ENCODE measurements at regions not wholly inside any gene's neighbourhood (a gene's known extent, or its start where the extent isn't known, plus 50 kb on each side); places are given as distances from the start of the nearest gene placed in this dataset.

GRCh38 chr3:72247126-72247525 lies 462.2 kb upstream of the PROK2 start:
- FAIRE-seq: no peak

- FAIRE-seq: no peak
Measured at GRCh38 chr3:72246685-72247084, 461.7 kb upstream of the PROK2 start.

DNA sequence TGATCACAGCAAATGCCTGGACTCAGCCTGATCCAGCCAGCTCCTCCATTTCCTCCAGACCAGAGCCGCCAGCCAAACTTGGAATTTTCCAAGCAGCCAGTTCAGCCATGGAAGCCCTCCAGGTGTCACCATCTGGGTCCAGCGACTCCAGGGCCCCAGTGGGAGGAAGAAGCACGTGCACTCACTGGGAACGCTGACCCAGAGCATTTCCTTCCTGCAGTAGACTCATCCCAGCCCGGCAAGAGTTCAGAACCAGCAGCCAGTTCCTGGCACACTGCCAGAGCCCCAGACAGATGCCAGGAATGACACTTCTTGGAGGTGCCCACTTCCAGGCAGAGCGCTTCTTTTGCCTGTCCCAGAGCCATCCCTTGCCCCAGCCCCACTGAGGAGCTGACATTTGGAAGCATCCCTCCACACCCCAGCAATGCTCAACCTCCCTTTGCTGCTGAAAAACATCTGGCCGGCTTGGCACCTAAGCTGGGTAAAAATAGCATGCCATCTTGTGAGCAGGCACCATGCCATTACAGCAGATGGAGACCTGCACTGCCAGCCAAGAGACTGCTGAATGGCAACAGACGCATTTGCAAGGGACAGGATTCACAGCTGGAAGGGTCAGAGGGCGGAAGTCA lies 460.3 kb upstream of the PROK2 start:
- FAIRE-seq: no peak

- FAIRE-seq: no peak
Measured at GRCh38 chr3:72244396-72244795, 459.4 kb upstream of the PROK2 start.

DNA sequence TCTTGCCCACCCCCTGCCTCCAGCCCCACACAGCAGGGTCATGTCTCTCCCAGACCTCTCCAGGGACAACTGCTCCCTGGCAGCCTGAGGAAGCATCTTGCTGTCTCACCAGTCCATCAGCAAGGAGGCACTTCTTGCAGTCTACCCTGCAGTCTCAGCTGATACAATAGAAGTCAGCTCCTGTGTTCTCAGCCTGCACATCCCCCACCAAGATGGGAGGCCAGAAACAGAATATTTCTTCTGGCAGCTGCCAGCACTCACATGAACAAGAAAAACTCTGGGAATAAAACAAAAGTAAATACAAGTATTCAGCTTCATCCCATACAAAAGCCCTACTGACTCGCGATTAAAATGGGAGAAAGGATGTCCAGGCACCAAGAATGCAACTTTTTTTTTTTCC lies 457.4 kb upstream of the PROK2 start:
- FAIRE-seq: no peak

DNA sequence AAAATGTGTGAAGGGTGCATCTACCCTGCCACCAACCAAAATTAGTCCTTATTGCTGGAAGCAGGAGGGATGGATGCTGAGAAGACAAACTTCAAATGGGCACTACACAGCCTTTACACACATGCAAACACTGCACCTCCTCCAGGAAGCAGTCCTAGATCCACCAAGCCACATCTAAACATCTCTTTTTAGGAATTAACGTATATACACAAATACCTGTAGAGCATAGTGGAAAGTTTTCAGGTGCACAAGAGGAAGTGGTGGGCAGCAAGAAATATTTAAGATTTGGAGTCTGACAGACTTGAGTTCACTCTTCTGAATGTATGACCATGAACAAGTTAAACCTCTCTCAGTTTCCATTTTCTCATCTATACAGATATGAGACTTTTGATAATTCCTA lies 456.6 kb upstream of the PROK2 start:
- FAIRE-seq: no peak

- no peak for FAIRE-seq
Measured at GRCh38 chr3:72240531-72240930, 455.6 kb upstream of the PROK2 start.

GRCh38 chr3:72238801-72239200 lies 453.9 kb upstream of the PROK2 start:
- FAIRE-seq: no peak

- no peak for FAIRE-seq
Measured at GRCh38 chr3:72238010-72238691, 453.2 kb upstream of the PROK2 start.

DNA sequence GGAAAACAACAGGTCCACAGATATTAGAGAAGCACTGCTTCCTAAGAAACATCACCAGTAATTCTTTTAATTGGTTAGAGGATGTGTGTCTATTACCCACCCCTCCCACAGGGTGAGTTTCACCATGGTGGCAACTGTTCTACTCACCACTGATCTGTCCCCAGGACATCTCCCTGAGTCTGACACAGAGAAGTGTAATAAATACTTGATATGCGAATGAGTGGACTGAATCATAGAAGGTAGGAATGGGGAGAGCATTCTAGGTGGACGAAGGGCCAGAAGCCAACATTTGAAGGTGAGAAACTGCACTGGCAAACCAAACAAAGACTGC lies 452.7 kb upstream of the PROK2 start:
- FAIRE-seq: no peak

GRCh38 chr3:72234391-72234790 lies 449.4 kb upstream of the PROK2 start:
- FAIRE-seq: no peak

- FAIRE-seq: no peak
Measured at GRCh38 chr3:72233571-72233970, 448.6 kb upstream of the PROK2 start.

GRCh38 chr3:72232777-72233176 lies 447.8 kb upstream of the PROK2 start:
- FAIRE-seq: no peak

GRCh38 chr3:72232331-72232730 lies 447.4 kb upstream of the PROK2 start:
- no peak for FAIRE-seq

DNA sequence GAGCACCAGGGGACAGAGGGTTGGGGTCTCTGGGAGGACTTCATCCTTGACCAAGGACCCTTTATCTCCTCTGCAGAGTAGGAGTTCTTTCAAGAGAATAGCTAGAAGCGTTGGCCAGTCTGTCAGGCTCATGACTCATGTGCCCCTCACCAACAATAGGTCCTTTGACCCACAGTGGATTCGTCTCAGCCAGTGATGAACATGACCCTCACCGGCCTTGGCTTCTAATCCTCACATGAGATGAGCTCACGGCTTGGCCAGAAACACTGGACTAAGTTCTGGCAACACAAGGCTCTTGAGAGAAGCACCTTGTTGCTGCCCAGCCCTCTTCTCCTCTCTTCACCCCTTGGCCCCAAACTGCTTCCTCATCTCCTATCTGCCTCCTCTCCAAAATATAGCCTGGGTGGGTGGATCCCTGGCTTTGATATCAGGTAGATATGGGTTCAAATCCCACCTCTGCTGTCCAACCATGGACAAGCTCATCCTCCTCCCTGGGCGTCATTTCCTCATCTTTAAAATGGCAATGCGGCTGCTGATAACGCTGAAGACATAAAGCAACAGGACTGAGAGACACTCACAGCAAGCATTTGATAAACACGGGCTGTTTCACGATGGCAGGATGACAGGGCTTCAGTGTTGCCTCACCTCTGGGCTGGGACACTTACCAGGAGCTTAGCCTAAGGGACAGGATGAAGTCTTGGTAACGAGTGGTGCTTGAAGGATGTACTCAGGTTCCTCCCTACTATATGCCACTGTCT lies 446.7 kb upstream of the PROK2 start:
- no peak for FAIRE-seq

DNA sequence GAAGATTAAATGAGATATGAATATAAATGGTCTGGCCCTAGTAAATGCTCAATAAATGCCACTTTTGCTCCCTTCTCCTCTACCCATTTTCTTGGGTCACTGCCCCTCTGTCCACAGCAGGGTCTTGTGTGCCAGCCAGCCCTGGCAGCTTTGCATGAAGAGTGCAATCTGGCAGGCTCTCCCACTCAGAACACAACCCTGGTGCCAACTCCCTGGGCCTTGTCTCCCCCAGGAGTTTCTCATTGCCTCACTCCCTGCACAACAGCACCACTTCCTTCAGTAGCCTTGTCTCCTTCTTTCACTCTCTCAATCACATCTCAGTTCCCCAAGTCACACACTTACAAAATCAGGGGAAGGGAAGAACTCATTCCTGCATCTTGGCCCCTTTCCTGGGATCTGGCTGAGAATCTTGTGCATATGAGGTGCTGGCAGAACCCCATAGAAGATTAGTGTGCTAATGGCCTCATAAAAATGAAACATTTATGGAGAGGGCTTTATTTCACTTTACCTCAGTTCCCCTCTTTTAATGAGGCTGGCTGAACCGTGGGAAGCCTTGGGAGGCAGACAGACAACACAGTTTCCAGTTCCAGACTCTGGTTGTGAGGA lies 445.9 kb upstream of the PROK2 start:
- no peak for FAIRE-seq

DNA sequence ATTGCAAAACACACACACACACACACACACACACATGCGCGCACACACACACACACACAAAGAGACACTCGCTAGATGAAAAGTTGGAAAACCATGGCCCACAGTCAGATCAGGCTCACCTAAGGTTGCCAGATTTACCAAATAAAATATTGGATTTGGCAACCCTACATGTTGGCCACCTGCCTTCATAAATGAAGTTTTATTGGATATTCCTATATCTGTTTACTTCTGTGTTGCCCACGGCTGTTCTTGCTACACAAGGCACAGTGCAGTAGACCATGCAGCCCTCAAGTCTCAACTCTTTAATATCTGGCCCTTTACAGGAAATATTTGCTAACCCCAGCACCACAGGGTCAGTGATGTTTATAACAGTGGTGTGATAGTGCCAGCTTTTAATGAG lies 445.0 kb upstream of the PROK2 start:
- FAIRE-seq: no peak

GRCh38 chr3:72227486-72228070 lies 442.6 kb upstream of the PROK2 start:
- FAIRE-seq: no peak

DNA sequence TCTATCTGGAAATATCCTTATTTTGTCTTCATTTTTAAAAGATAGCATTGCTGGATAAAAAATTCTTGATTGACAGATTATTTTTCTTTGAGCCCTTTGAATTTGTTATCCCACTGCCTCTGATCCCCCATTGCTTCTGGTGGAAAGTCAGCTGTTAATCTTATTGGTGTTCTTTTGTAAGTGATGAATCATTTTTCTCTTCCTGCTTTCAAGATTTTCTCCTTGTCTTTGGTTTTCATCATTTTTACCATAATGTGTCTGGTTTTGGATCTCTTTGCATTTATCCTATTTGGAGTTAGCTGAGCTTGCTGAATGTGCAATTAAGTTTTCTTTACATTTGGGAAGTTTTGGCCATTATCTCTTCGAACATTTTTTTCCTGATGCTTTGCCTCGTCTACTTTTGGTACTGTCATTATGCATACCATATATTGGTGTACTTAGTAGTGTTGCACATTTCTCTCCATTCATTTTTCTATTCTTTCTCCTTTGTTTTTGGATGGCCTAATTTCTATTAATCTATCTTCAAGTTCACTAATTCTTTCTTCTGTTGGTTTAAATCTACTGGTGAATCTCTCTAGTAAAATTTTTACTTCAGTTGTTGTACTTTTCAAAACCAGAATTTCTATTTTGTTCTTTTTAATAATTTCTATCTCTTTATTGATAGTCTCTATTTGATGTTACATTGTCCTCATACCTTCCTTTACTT lies 440.0 kb upstream of the PROK2 start:
- FAIRE-seq: no peak

- no peak for FAIRE-seq
Measured at GRCh38 chr3:72223628-72224027, 438.7 kb upstream of the PROK2 start.

DNA sequence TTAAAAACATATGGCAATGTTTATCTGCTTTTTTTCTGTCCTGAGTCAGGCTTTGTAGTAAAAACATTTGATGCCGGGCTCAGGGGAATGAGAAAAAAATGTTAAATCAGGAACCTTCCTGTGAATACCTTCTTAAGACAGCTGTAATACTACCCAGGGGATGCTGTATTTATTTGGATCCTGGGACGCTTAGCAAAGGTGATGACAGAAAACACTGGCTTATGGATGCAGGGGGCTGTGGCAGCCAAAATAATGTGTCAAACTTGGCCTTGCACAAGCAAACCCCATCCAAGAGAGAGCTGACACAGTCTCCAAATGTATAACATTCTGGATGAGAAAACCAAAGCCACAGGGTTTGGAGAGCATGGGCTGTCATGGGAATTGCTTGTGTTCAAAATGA lies 438.2 kb upstream of the PROK2 start:
- no peak for FAIRE-seq

DNA sequence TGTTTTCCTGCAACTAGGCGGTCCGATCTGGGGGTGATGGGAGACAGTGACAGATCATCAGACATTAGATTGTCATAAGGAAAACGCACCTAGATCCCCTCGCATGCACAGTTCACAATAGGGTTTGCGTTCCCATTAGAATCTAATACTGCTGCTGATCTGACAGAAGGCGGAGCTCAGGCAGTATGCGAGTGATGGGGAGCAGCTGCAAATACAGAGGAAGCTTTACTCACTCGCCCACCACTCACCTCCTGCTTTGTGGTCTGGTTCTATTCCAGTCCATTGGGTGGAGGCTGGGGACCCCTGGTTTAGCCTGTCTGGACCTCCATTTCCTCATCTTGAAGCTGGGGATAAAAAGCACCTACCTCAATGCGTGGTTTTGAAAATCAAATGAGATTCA lies 437.5 kb upstream of the PROK2 start:
- FAIRE-seq: no peak

DNA sequence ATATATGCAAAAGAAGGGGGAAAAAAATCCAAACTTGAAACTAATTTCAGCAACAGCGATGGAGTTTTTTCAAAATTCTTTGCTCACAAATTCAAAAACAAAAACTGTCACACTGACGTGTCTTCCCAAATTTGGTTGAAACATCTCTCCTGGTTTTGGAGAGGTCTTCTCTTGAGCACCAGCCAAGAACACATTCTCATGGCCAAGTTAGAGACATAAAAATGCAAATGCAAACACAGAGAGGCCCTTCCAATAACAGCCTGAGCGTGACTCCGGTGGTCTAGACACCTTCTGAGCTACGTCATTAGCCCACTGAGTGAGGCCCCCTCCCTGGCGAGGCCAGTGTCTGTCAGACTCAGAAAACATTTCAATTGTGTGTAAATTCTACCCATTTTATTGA lies 436.0 kb upstream of the PROK2 start:
- FAIRE-seq: no peak
